ENCODE measurements at regions not wholly inside any gene's neighbourhood (a gene's known extent, or its start where the extent isn't known, plus 50 kb on each side); places are given as distances from the start of the nearest gene placed in this dataset.
A peak's percentile ranks its signal among the peaks of the same experiment; 100 is the strongest.

DNA sequence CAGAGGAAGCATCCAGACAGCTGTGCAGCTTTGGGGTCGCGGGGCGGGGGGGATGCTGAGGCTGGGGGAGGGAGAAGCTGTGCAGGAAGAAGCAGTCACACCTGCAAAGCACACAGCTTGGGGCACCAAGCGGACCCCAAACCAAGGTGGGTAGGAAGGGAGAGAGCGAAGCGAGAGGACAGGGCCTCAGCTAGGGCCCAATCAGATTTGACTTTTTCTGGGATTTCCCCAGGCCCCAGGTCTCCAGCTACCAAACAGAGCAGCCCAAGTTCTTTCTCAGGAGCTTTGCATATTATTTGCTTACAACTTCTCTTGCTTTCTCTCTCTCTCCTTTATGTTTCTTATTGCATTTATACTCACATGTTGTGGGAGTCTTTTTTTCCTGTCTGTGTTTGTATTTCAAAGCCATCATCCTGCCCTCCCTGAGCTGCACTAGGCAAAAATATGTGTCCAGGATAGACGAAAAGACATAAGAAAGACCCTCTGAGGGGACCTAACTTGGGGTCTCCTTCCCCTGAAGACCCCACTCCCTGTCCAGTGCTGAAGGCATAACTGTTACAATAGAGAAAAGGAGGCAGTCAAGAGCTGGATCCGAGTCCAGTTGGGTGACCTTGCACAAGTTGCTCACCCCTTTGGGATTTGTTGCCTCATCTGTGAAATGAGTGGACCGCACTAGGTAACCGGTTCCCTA, 50.6 kb upstream of the SMNDC1 start:
- Mint-ChIP-seq H3K4me1 (peaks cover 51% of the 10 kb centered on the region), H3K27ac (ENCODE audit: low read depth) (peak overlapping the region; percentile 93), H3K27me3 (no peaks in the 10 kb centered on the region), H3K36me3 (ENCODE audit: insufficient read depth) (peaks cover 7% of the 10 kb centered on the region), H3K9me3 (no peaks in the 10 kb centered on the region), H3K4me3 (peak overlapping the region; percentile 78)
- no peak for DNase-seq (ENCODE audit: low spot score in 2 of 2)
- no peak for ATAC-seq (replicated peaks; ENCODE audit: extremely low read depth, poor library complexity, severe bottlenecking)

DNA sequence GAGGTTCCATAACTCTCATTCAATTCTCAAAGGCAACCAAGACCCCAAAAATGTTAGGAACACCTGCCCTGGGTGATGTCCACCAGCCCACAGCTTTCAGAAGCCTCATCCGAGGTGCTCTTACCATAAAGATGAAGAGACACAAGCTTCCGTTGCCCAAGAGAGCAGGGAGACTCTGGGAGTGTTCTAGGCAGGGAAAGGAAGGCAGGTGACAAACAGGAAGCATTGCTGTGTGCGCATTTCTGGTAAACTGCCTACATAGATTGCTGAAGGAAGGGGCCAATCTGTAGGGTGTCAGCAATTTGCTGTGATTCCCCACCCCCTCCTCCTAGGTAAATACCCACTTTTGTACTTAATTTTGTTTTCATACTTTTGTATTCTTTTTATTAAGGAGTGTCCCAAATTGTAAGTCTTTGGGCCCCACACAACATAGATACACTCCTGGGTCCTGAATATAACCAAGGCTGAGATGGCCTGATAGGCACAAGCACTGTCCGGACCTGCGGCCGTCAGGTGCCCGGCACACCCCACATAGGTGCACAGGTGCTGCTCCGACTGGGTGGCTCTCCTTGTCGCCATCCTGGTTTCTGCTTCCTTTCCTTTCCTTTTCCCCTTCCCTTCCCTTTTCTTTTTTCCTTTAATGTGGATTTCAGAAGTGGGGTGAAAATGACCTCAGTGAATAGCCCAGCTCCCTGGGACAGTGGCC, 51.4 kb upstream of the SMNDC1 start:
- Mint-ChIP-seq H3K27ac (ENCODE audit: low read depth) (peak overlapping the region; percentile 93), H3K4me3 (peak overlapping the region; percentile 78), H3K27me3 (no peaks in the 10 kb centered on the region), H3K36me3 (ENCODE audit: insufficient read depth) (peaks cover 7% of the 10 kb centered on the region), H3K9me3 (no peaks in the 10 kb centered on the region), H3K4me1 (peaks cover 51% of the 10 kb centered on the region)
- DNase-seq (ENCODE audit: low spot score in 2 of 2) (no peak), ATAC-seq (replicated peaks; ENCODE audit: extremely low read depth, poor library complexity, severe bottlenecking) (peak; percentile 20)

DNA sequence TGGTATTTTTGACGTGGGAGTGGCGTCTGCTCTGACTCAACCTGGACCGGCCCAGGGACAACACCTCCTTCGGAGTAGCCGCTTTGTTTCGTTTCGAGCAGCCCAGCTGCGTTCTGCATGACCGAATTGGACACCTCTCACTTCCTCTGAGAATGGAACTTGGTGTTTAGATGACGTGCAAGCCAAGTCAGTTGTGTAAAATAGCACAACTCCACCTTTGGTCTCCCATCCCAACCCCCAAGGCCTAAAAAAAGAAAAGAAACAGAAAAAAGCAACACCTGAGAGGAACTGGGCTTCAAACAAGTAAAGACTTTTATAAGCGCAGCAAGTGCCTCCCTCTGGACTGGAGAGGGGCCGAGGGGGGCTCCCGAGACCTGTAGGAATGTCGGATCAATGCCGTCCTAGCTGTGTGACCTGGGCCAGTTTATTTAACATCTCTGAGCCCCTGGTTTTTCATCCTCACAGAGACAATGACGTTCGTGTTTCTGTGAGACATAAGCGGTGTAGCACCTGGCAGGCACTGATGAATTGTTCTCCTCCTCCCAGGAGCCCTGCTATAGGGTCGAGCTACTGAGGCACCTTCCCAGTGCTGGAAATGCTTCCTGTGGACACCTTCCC, 52.0 kb upstream of the SMNDC1 start:
- Mint-ChIP-seq H3K4me3 (peak overlapping the region; percentile 78), H3K9me3 (no peaks in the 10 kb centered on the region), H3K27ac (ENCODE audit: low read depth) (peak overlapping the region; percentile 93), H3K4me1 (peaks cover 51% of the 10 kb centered on the region), H3K27me3 (no peaks in the 10 kb centered on the region), H3K36me3 (ENCODE audit: insufficient read depth) (peaks cover 7% of the 10 kb centered on the region)
- ATAC-seq (replicated peaks; ENCODE audit: extremely low read depth, poor library complexity, severe bottlenecking), result peak; percentile 76
- peak; percentile 41 to 60 for DNase-seq (ENCODE audit: low spot score in 2 of 2)

DNA sequence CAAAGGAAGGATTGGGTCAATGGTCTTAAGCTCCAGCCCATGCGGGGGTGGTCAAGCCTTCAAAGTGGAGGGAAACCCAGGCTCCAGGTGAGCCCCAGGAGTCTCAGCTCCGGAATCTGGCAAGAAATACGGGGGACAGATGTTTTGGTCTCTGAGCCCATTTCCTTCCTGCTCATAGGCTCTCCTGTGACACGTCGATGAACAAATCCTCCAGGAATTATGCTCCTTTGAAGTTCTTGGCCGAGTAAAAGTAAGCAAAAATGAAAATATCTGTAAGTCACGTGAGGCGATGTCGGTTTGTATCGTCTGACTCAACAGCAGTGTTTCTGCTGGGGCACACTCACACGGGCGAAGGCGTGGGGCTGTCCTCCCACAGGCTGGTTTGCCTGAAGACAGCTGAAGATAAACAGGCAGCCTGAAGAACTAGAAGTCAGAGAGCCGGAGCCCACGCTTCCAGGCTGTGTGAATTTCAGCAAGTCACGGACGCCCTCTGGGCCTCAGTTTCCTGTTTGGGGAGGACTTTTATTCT, 52.6 kb upstream of the SMNDC1 start:
- Mint-ChIP-seq H3K36me3 (ENCODE audit: insufficient read depth) (peaks cover 7% of the 10 kb centered on the region), H3K27ac (ENCODE audit: low read depth) (peak overlapping the region; percentile 93), H3K27me3 (no peaks in the 10 kb centered on the region), H3K4me3 (peak overlapping the region; percentile 78), H3K4me1 (peaks cover 51% of the 10 kb centered on the region), H3K9me3 (no peaks in the 10 kb centered on the region)
- DNase-seq (ENCODE audit: low spot score in 2 of 2) (peak in 1 of 2 donors; percentile 20), ATAC-seq (replicated peaks; ENCODE audit: extremely low read depth, poor library complexity, severe bottlenecking) (peak; percentile 37)

DNA sequence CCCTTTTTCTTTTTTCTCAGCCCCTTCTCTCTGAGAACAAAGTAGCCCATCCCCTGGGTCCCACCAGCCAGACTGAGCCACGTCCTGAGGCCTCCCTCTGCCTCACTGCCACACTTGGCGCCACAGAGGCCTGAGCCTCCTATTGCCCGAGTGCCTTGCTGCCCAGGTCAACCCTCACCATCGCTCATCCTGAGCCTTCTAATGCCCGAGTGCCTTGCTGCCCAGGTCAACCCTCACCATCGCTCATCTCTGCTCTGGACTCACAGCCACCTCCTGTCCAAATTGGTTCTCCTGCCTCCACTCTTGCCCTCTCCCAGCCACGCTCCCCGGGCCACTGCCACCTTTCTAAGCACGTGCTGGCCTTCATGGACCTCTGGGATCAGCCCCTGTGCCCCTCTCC, 53.2 kb upstream of the SMNDC1 start:
- no peaks in the 10 kb centered on the region for H3K27me3 Mint-ChIP-seq
- H3K4me3 Mint-ChIP-seq, result peak overlapping the region; percentile 78
- peaks cover 51% of the 10 kb centered on the region for H3K4me1 Mint-ChIP-seq
- H3K36me3 Mint-ChIP-seq (ENCODE audit: insufficient read depth), result peaks cover 7% of the 10 kb centered on the region
- DNase-seq (ENCODE audit: low spot score in 2 of 2) (no peak), ATAC-seq (replicated peaks; ENCODE audit: extremely low read depth, poor library complexity, severe bottlenecking) (no peak)
- peak overlapping the region; percentile 93 for H3K27ac Mint-ChIP-seq (ENCODE audit: low read depth)
- H3K9me3 Mint-ChIP-seq, result no peaks in the 10 kb centered on the region

DNA sequence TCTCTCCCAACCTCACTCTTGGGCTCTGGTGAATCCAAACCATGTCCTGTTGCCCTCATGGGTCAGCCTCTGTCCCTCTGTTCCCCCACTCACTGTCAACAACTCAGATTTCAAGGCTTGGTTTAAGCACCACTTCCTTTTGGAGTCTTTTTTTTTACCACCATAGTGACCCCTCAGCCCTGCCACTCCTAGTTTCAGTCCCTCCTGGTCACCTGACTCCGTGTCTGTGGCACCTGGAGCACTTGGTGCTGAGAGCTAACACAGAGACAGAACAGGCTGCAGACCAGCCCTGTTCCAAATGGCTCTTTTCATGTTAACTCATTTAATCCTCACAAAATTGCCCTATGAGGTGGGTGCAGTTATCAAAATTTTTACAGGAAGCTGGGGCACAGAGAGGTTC, 53.6 kb upstream of the SMNDC1 start:
- H3K4me3 Mint-ChIP-seq, result peak overlapping the region; percentile 78
- DNase-seq (ENCODE audit: low spot score in 2 of 2) (no peak), ATAC-seq (replicated peaks; ENCODE audit: extremely low read depth, poor library complexity, severe bottlenecking) (no peak)
- H3K4me1 Mint-ChIP-seq, result peaks cover 51% of the 10 kb centered on the region
- H3K36me3 Mint-ChIP-seq (ENCODE audit: insufficient read depth), result peaks cover 7% of the 10 kb centered on the region
- peak overlapping the region; percentile 93 for H3K27ac Mint-ChIP-seq (ENCODE audit: low read depth)
- H3K9me3 Mint-ChIP-seq, result no peaks in the 10 kb centered on the region
- H3K27me3 Mint-ChIP-seq, result no peaks in the 10 kb centered on the region

DNA sequence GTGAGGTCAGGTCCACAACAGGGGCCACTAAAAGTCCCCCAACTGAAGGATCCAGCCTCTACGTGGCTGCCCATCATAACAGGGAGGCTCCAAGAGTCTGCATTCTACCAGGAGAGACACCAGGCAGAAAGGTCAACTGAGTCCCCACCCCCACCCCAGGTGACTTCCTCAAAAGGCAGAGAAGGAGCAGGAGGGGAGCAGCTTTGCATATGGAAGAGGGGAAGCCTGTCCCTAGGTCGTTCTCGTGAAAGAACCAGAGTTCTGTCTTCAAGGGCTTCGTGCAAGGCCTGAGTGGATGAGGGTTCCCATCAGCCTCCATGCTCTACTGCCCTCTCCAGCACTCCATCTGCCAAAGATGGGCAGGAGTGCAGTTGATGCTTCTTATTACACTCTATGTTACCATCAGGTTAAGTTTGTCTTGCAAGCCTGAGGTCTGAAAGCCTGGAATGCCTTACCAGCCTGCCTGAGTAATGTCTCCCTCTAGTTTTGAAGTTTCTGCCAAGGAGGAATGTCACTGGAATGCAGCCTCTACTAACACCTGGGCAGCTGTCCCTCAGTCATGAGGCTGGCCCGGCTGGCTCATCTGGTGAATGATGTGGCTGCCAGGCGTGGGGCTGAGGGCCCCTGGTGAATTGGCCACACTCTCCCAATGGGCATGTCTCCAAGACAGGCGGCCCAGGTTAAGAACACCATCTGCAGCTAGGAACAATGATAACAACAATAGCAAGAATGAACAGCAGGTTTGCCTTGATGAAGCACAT, 54.3 kb upstream of the SMNDC1 start:
- no peak overlapping the region for H3K27ac Mint-ChIP-seq (ENCODE audit: low read depth)

DNA sequence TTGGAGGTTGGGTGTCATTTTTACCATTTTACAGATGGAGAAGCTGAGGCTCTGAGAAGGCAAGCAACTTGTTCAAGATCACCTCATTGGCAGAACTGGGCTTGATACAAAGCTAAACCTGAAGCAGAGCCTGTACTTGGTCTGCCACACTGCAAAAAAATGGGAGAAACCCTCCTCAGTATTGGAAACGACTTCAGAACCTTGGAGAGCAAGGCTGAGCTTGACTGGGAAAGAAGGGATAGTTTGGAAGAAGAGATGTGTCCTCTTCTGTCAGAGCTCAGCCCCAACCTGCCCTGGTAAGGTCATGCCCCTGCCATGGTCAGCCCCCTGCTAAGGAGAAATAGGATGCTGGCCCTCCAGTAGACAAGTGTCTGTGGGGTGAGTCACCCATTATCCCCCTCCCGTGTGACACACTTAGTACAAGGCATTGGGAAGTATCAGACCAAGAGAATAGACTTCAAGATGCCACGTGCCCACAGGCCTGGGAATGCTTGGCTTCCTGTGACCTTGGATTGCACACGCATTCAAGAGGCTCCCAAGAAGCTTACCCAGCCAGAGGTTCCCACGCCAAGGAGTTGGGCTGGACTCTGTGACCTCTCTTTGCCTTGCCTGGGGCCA, 56.2 kb upstream of the SMNDC1 start:
- no peak overlapping the region for H3K27ac Mint-ChIP-seq (ENCODE audit: low read depth)
- DNase-seq (ENCODE audit: low spot score in 2 of 2), result no peak
- peaks cover 4% of the 10 kb centered on the region for H3K36me3 Mint-ChIP-seq (ENCODE audit: insufficient read depth)
- no peak for ATAC-seq (replicated peaks; ENCODE audit: extremely low read depth, poor library complexity, severe bottlenecking)
- peaks cover 33% of the 10 kb centered on the region for H3K4me1 Mint-ChIP-seq
- H3K9me3 Mint-ChIP-seq, result no peaks in the 10 kb centered on the region
- H3K27me3 Mint-ChIP-seq, result no peaks in the 10 kb centered on the region
- no peak overlapping the region for H3K4me3 Mint-ChIP-seq

More for the DNA sequence above, 54.3 kb upstream of the SMNDC1 start:
- no peaks in the 10 kb centered on the region for H3K27me3 Mint-ChIP-seq
- H3K4me3 Mint-ChIP-seq, result no peak overlapping the region
- DNase-seq (ENCODE audit: low spot score in 2 of 2) (no peak), ATAC-seq (replicated peaks; ENCODE audit: extremely low read depth, poor library complexity, severe bottlenecking) (no peak)
- H3K36me3 Mint-ChIP-seq (ENCODE audit: insufficient read depth), result peaks cover 7% of the 10 kb centered on the region
- H3K9me3 Mint-ChIP-seq, result no peaks in the 10 kb centered on the region
- H3K4me1 Mint-ChIP-seq, result peaks cover 52% of the 10 kb centered on the region

DNA sequence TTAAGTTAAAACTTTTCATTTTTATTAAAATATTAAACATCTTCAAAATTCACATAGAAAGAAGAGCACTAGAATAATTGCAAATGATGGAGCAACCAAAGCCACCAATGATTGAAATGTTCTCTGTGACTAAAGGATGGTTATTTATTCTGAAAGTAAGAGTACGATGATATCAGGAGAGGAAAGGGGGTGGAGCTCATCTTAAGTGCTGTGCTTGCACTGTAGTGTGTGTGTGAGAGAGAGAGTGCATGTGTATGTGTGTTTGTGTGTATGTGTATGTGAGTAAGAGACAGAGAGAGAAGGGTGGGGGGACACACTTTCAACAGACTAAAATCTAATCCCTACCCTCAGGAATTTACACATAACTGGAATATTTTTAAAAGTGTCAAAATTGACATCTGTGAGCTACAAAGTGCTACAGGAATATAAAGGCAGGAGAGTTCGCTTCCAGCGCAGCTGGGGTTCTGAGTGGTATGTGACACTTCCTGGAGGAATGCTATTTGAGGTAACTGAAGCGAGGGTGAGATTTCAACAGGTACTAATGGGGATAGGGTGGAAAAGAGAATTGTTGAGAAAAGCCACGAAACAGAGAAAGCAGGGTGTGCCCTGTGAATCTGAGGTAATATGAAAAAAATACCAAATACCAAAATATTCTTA, 57.2 kb upstream of the SMNDC1 start:
- ATAC-seq (replicated peaks; ENCODE audit: extremely low read depth, poor library complexity, severe bottlenecking), result no peak
- H3K27me3 Mint-ChIP-seq, result no peaks in the 10 kb centered on the region
- peaks cover 23% of the 10 kb centered on the region for H3K4me1 Mint-ChIP-seq
- peaks cover 4% of the 10 kb centered on the region for H3K36me3 Mint-ChIP-seq (ENCODE audit: insufficient read depth)
- H3K4me3 Mint-ChIP-seq, result no peak overlapping the region
- H3K9me3 Mint-ChIP-seq, result no peaks in the 10 kb centered on the region
- H3K27ac Mint-ChIP-seq (ENCODE audit: low read depth), result no peak overlapping the region
- no peak for DNase-seq (ENCODE audit: low spot score in 2 of 2)

DNA sequence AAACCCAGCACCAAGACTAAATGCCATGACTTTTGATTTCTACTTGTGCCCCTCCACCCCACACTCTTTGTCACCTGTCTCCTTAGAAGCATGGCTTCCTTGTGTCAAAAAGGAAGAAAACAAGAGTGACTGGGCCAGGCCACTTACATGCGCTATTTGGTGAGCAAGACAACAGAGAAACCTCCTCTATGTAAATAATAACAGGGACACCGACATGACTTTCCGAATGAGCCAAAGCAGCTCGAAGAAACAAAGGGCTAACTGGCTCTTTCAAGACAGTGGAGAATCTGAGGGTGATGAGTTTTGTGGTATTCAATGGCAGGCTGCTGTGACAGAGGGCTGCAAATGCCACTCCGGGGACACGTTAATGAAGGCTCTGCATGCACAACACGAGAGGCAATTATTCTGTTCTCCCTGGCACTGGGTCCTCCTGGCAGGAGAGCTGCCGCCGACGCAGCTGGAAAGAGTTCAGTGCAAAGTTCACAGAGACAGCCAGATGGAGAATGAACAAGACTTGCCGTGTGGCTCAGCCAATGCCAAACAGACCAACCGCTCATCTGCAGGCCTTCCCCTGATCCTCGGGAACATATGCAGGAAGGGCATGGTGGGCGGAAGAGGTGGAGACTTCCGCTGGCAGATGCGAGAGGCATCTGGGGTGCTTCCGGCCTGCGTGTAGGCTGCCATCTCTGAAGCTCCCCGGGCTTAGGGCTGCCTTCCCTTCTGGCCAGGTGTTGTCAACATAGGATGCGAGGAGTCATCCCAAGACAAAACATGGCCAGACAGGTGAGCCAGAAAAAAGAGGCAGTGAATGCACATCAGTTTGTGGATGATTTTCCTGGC, 59.1 kb upstream of the SMNDC1 start:
- ATAC-seq (replicated peaks; ENCODE audit: extremely low read depth, poor library complexity, severe bottlenecking) (no peak), DNase-seq (ENCODE audit: low spot score in 2 of 2) (no peak)
- Mint-ChIP-seq H3K36me3 (ENCODE audit: insufficient read depth) (no peaks in the 10 kb centered on the region), H3K4me3 (peak overlapping the region; percentile 34), H3K4me1 (peaks cover 6% of the 10 kb centered on the region), H3K27ac (ENCODE audit: low read depth) (peak overlapping the region; percentile 55), H3K27me3 (no peaks in the 10 kb centered on the region), H3K9me3 (no peaks in the 10 kb centered on the region)

DNA sequence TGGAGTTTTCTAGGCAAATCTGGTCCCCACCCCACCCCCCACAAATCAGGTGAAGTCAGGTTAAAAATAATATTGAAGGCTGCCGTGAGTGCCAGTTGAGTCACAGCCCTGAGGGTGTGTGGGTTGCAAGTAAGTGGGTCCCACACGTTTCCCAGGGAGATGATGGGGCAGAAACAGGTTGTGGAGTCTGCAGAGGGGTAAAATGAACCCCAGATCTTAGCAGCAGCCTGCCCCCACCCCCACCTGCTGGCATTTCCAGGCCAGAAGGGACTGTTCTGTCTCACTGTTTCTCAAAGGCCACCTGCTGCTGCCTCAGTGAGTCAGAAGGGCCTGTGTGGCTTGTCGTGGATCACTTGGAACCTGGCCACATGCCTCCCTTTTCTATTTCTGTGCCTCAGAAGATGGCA, 59.8 kb upstream of the SMNDC1 start:
- no peaks in the 10 kb centered on the region for H3K9me3 Mint-ChIP-seq
- no peak overlapping the region for H3K4me3 Mint-ChIP-seq
- no peak overlapping the region for H3K27ac Mint-ChIP-seq (ENCODE audit: low read depth)
- no peaks in the 10 kb centered on the region for H3K36me3 Mint-ChIP-seq (ENCODE audit: insufficient read depth)
- ATAC-seq (replicated peaks; ENCODE audit: extremely low read depth, poor library complexity, severe bottlenecking) (no peak), DNase-seq (ENCODE audit: low spot score in 2 of 2) (no peak)
- peaks cover 6% of the 10 kb centered on the region for H3K4me1 Mint-ChIP-seq
- no peaks in the 10 kb centered on the region for H3K27me3 Mint-ChIP-seq
